Hepatocyte (in vitro differentiated cells): ENCODE measurements at regions not wholly inside any gene's neighbourhood (a gene's known extent, or its start where the extent isn't known, plus 50 kb on each side); places are given as distances from the start of the nearest gene placed in this dataset.

ENCODE experiments used
- DNase-seq: peaks from one replicate; pipeline ENCODE4 v3.0.0-alpha.2; 2016; ENCODE audit warnings: low spot score
- H2AFZ ChIP-seq: fragments of 200-600 bp; sonication (generic); 2 replicates; pipeline ENCODE4 v1.6.0; 2016; ENCODE audit warnings: antibody characterized with exemption, mild to moderate bottlenecking
- H3K27ac ChIP-seq: fragments of 200-600 bp; sonication (generic); 2 replicates; pipeline ENCODE4 v1.5.1; 2016; ENCODE audit warnings: mild to moderate bottlenecking
- H3K27me3 ChIP-seq: fragments of 200-600 bp; sonication (generic); 2 replicates; pipeline ENCODE4 v1.6.1; 2016
- H3K36me3 ChIP-seq: fragments of 200-600 bp; sonication (generic); replicated peaks from 2 replicates; pipeline ENCODE4 v1.5.1; 2016; ENCODE audit warnings: low read depth; ENCODE audit not compliant: insufficient read depth
- H3K4me1 ChIP-seq: fragments of 200-600 bp; sonication (generic); 2 replicates; pipeline ENCODE4 v1.5.1; 2016; ENCODE audit warnings: mild to moderate bottlenecking, moderate library complexity; ENCODE audit not compliant: insufficient read depth
- H3K4me2 ChIP-seq: fragments of 200-600 bp; sonication (generic); 2 replicates; pipeline ENCODE4 v1.6.0; 2016
- H3K4me3 ChIP-seq: fragments of 200-600 bp; sonication (generic); 2 replicates; pipeline ENCODE4 v1.5.1; 2016; ENCODE audit warnings: mild to moderate bottlenecking
- H3K79me2 ChIP-seq: fragments of 200-600 bp; sonication (generic); 2 replicates; pipeline ENCODE4 v1.6.0; 2017; ENCODE audit warnings: mild to moderate bottlenecking
- H3K9me2 ChIP-seq: fragments of 200-600 bp; sonication (generic); replicated peaks from 2 replicates; pipeline ENCODE4 v1.6.0; 2017; ENCODE audit warnings: mild to moderate bottlenecking; ENCODE audit not compliant: insufficient read depth
- H3K9me3 ChIP-seq: fragments of 200-600 bp; sonication (generic); 2 replicates; pipeline ENCODE4 v1.5.1; 2016; ENCODE audit warnings: low read depth, mild to moderate bottlenecking
- H4K20me1 ChIP-seq: fragments of 200-600 bp; sonication (generic); 2 replicates; pipeline ENCODE4 v1.6.0; 2016; ENCODE audit warnings: mild to moderate bottlenecking; ENCODE audit not compliant: insufficient read depth, poor library complexity, severe bottlenecking
- CTCF ChIP-seq: fragments of 200-600 bp; sonication (generic); IDR thresholded peaks from 2 replicates; pipeline ENCODE4 v1.5.1; 2016; ENCODE audit warnings: antibody characterized with exemption, mild to moderate bottlenecking; ENCODE audit not compliant: poor library complexity
- EZH2 ChIP-seq: fragments of 200-600 bp; sonication (generic); IDR thresholded peaks from 2 replicates; pipeline ENCODE4 v1.6.1; 2016; ENCODE audit warnings: antibody characterized with exemption, mild to moderate bottlenecking, borderline replicate concordance
- EZH2phosphoT487 ChIP-seq: fragments of 200-600 bp; sonication (generic); IDR thresholded peaks from one replicate; pipeline ENCODE4 v1.6.1; 2018; ENCODE audit warnings: antibody characterized with exemption, mild to moderate bottlenecking, low read depth, moderate library complexity; ENCODE audit not compliant: unreplicated experiment, severe bottlenecking
- WGBS: methylation state at CpG from one replicate; pipeline ENCODE4 v1.1.6; 2016; ENCODE audit warnings: low lambda C conversion rate; ENCODE audit errors: missing lambda C conversion rate; 5-methylcytosine and 5-hydroxymethylcytosine counted together

DNA sequence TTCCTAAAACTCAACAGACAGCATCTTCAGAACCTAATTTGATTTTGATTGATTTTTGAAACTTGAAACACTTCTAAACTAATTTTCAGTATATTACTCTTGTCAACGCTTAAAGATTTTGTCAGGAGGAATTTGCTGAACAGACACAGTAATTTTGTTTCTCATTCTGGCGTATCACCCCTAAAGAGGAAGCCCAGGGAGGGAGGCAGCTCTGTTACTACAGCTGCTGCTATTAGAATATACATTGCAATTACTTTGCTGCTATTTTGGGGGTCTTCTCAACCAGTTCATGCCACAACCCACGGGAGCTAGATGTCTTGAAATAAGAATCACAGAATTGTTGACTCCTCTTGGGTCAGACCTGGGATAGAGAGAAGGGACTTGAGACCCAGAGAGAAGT is 122.6 kb downstream of the TLR4 start:
- Histone ChIP-seq H2AFZ (no peak overlapping the region), H3K9me2 (no peaks in the 10 kb centered on the region), H3K27ac (no peak overlapping the region), H4K20me1 (no peaks in the 10 kb centered on the region), H3K4me1 (no peaks in the 10 kb centered on the region), H3K4me3 (no peak overlapping the region), H3K79me2 (no peaks in the 10 kb centered on the region), H3K4me2 (no peak overlapping the region), H3K27me3 (no peaks in the 10 kb centered on the region), H3K36me3 (no peaks in the 10 kb centered on the region), H3K9me3 (no peaks in the 10 kb centered on the region)
- TF ChIP-seq EZH2phosphoT487 (no peak), EZH2 (no peak), CTCF (no peak)
- WGBS, result 81% methylated on average over 3 of the region's 3 CpGs
- no peak for DNase-seq

- H3K27me3 ChIP-seq, result no peaks in the 10 kb centered on the region
- no peak overlapping the region for H3K27ac ChIP-seq
- H3K4me1 ChIP-seq, result no peaks in the 10 kb centered on the region
- no peaks in the 10 kb centered on the region for H4K20me1 ChIP-seq
- H3K4me2 ChIP-seq, result no peak overlapping the region
- H3K9me2 ChIP-seq, result no peaks in the 10 kb centered on the region
- no peak for DNase-seq
- no peak overlapping the region for H2AFZ ChIP-seq
- no peaks in the 10 kb centered on the region for H3K79me2 ChIP-seq
- no peak overlapping the region for H3K4me3 ChIP-seq
- TF ChIP-seq EZH2phosphoT487, result no peak
- no peak for TF ChIP-seq CTCF
- TF ChIP-seq EZH2, result no peak
- H3K36me3 ChIP-seq, result no peaks in the 10 kb centered on the region
- 67% methylated on average over 7 of the region's 7 CpGs for WGBS
- no peaks in the 10 kb centered on the region for H3K9me3 ChIP-seq
Observed at GRCh38 chr9:117827456-117827855, 123.3 kb downstream of the TLR4 start.

- no peaks in the 10 kb centered on the region for H4K20me1 ChIP-seq
- no peaks in the 10 kb centered on the region for H3K4me1 ChIP-seq
- H2AFZ ChIP-seq, result no peak overlapping the region
- TF ChIP-seq EZH2 (no peak), EZH2phosphoT487 (no peak), CTCF (no peak)
- no peaks in the 10 kb centered on the region for H3K9me2 ChIP-seq
- no peak overlapping the region for H3K27ac ChIP-seq
- H3K79me2 ChIP-seq, result no peaks in the 10 kb centered on the region
- no peak for DNase-seq
- H3K27me3 ChIP-seq, result no peaks in the 10 kb centered on the region
- no peaks in the 10 kb centered on the region for H3K36me3 ChIP-seq
- no peak overlapping the region for H3K4me2 ChIP-seq
- no peaks in the 10 kb centered on the region for H3K9me3 ChIP-seq
- no peak overlapping the region for H3K4me3 ChIP-seq
Observed at GRCh38 chr9:117828466-117828865, 124.3 kb downstream of the TLR4 start.

- no peak overlapping the region for H3K4me2 ChIP-seq
- no peaks in the 10 kb centered on the region for H3K4me1 ChIP-seq
- no peaks in the 10 kb centered on the region for H3K27me3 ChIP-seq
- no peak overlapping the region for H3K4me3 ChIP-seq
- no peaks in the 10 kb centered on the region for H3K9me3 ChIP-seq
- H3K27ac ChIP-seq, result no peak overlapping the region
- no peak for DNase-seq
- H3K36me3 ChIP-seq, result no peaks in the 10 kb centered on the region
- no peaks in the 10 kb centered on the region for H3K9me2 ChIP-seq
- no peak overlapping the region for H2AFZ ChIP-seq
- H4K20me1 ChIP-seq, result no peaks in the 10 kb centered on the region
- TF ChIP-seq EZH2 (no peak), CTCF (no peak), EZH2phosphoT487 (no peak)
- 69% methylated on average over 1 of the region's 1 CpG for WGBS
- H3K79me2 ChIP-seq, result no peaks in the 10 kb centered on the region
Observed at GRCh38 chr9:117835798-117836197, 131.6 kb downstream of the TLR4 start.
